K562 (cell line): ENCODE measurements at regions not wholly inside any gene's neighbourhood (a gene's known extent, or its start where the extent isn't known, plus 50 kb on each side); places are given as distances from the start of the nearest gene placed in this dataset.

ENCODE experiments used
- ATAC-seq: fragments of 200-7000 bp; cut with Tn5 transposase; 3 replicates; pipeline ENCODE4 v1.9.1; 2020; ENCODE audit warnings: moderate library complexity
- BruUV-seq: library from RNA; stranded (reverse); fragments of 400-500 nt; replicated peaks from 2 replicates; lab custom pipeline; 2021; lab: Mats Ljungman, UMichigan
- CTCF ChIA-PET: fragments of 300-600 bp; formaldehyde crosslinking; extraction: SDS; loops from one replicate; lab custom pipeline; 2021; ENCODE audit warnings: low intra/inter-chr PET ratio; lab: Yijun Ruan, JAX
- POLR2A ChIA-PET: fragments of 300-600, 350-650 bp; sonication (Branson Sonifier 250); formaldehyde crosslinking; extraction: SDS; loops from one replicate; lab custom pipeline; 2021; ENCODE audit warnings: antibody characterized with exemption, inconsistent platforms; lab: Yijun Ruan, JAX
- DNase-seq, 4 experiments: peaks; one replicate each; pipeline versions ENCODE4 v3.0.0 to v3.0.0-alpha.2; 2011 to 2018; ENCODE audit warnings: low spot score in 3 of 4, mixed read lengths in 3 of 4; ENCODE audit errors: extremely low read depth in 1 of 4
- FAIRE-seq: peaks from 2 replicates; lab custom pipeline; 2011; peaks lifted over from hg19 to GRCh38; lab: Jason Lieb, UNC
- H2AFZ ChIP-seq: 2 replicates; pipeline ENCODE4 v1.6.0; 2011; ENCODE audit warnings: low read depth, low read length, control low read depth, inconsistent platforms
- H3K27ac ChIP-seq: fragments of 200-600 bp; 3 replicates; pipeline ENCODE4 v1.8.0; 2011; ENCODE audit warnings: low read depth, mild to moderate bottlenecking, control low read depth, inconsistent platforms, low read length, moderate library complexity, mixed read lengths; ENCODE audit errors: extremely low read depth
- H3K27me3 ChIP-seq, 2 experiments: fragments of 300-600 bp in 1 of 2; 2 replicates in 1 of 2; 3 replicates in 1 of 2; pipeline versions ENCODE4 v1.6.0 to v1.8.0; 2011; ENCODE audit warnings: inconsistent platforms in 2 of 2, low read length in 2 of 2, mild to moderate bottlenecking in 1 of 2, mixed read lengths in 1 of 2, moderate library complexity in 1 of 2; ENCODE audit not compliant: control insufficient read depth in 2 of 2, insufficient read depth in 2 of 2
- H3K36me3 ChIP-seq: fragments of 300-600 bp; 3 replicates; pipeline ENCODE4 v1.8.0; 2011; ENCODE audit warnings: mild to moderate bottlenecking, low read length, inconsistent platforms; ENCODE audit not compliant: control insufficient read depth, insufficient read depth
- H3K4me1 ChIP-seq, 2 experiments: fragments of 200-600 bp in 1 of 2; replicated peaks in 1 of 2; 2 replicates in 1 of 2; 3 replicates in 1 of 2; pipeline versions ENCODE4 v1.5.1 to v1.8.0; 2011; ENCODE audit warnings: inconsistent platforms in 2 of 2, low read length in 2 of 2, mild to moderate bottlenecking in 1 of 2, mixed read lengths in 1 of 2, moderate library complexity in 1 of 2; ENCODE audit not compliant: control insufficient read depth in 2 of 2, insufficient read depth in 2 of 2
- H3K4me2 ChIP-seq: 2 replicates; pipeline ENCODE4 v1.6.1; 2011; ENCODE audit warnings: low read length, control low read depth, inconsistent platforms, mixed read lengths; ENCODE audit not compliant: insufficient read depth
- H3K4me3 ChIP-seq: fragments of 200-600 bp; sonication (generic), shearing (Covaris generic); 2 replicates; pipeline ENCODE4 v1.5.1; 2016; ENCODE audit warnings: control low read depth, inconsistent platforms
- H3K79me2 ChIP-seq: fragments of 200-600 bp; 3 replicates; pipeline ENCODE4 v1.8.0; 2011; ENCODE audit warnings: low read length, inconsistent platforms; ENCODE audit not compliant: control insufficient read depth, insufficient read depth
- H3K9ac ChIP-seq, 2 experiments: 2 replicates each; pipeline versions ENCODE4 v1.6.0 to v1.6.1; 2011; ENCODE audit warnings: low read depth in 2 of 2, low read length in 2 of 2, control low read depth in 1 of 2, inconsistent platforms in 1 of 2, mild to moderate bottlenecking in 1 of 2, mixed read lengths in 1 of 2; ENCODE audit not compliant: insufficient read depth in 1 of 2
- H3K9me1 ChIP-seq: one replicate; pipeline ENCODE4 v1.6.0; 2011; ENCODE audit warnings: inconsistent platforms, mild to moderate bottlenecking, low read length, moderate library complexity; ENCODE audit not compliant: control insufficient read depth, insufficient read depth
- H3K9me3 ChIP-seq: replicated peaks from 2 replicates; pipeline ENCODE4 v1.5.1; 2011; ENCODE audit warnings: low read depth, low read length, inconsistent platforms; ENCODE audit not compliant: control insufficient read depth, insufficient read depth
- H4K20me1 ChIP-seq: replicated peaks from 2 replicates; pipeline ENCODE4 v1.6.1; 2011; ENCODE audit warnings: low read length, inconsistent platforms, mixed read lengths; ENCODE audit not compliant: control insufficient read depth, insufficient read depth
- ATF1 ChIP-seq, 2 experiments: fragments of 450-650 bp in 1 of 2; IDR thresholded peaks; 2 replicates each; pipeline ENCODE4 v1.6.1; 2016; ENCODE audit warnings: missing compliant biosample characterization in 1 of 2, missing genetic modification characterization in 1 of 2
- FOXM1 ChIP-seq, 2 experiments: fragments of 450-650 bp in 1 of 2; sonication (generic) in 1 of 2; formaldehyde crosslinking in 1 of 2; IDR thresholded peaks; 2 replicates each; pipeline versions ENCODE4 v1.6.1 to v1.9.0; 2017 to 2022; ENCODE audit warnings: low read depth in 2 of 2, mild to moderate bottlenecking in 2 of 2, missing genetic modification reagents in 1 of 2, moderate library complexity in 1 of 2
- NFYB ChIP-seq: IDR thresholded peaks from 2 replicates; pipeline ENCODE4 v1.6.1; 2011; ENCODE audit warnings: mild to moderate bottlenecking, moderate library complexity; ENCODE audit not compliant: insufficient read length; ENCODE audit errors: extremely low read depth
- NUFIP1 ChIP-seq: fragments of 450-650 bp; IDR thresholded peaks from 2 replicates; pipeline ENCODE4 v1.6.1; 2018; ENCODE audit not compliant: partially characterized antibody
- PKNOX1 ChIP-seq: fragments of 450-650 bp; IDR thresholded peaks from 2 replicates; pipeline ENCODE4 v1.6.1; 2016
- POLR2AphosphoS2 ChIP-seq: IDR thresholded peaks from 2 replicates; pipeline ENCODE4 v1.6.1; 2012; ENCODE audit warnings: low read length, improper control_type of control experiment
- RFX7 ChIP-seq: fragments of 250-450 bp; sonication (Bioruptor Pico); IDR thresholded peaks from 2 replicates; pipeline ENCODE4 v1.5.1; 2021; ENCODE audit warnings: mild to moderate bottlenecking
- SMARCB1 ChIP-seq: IDR thresholded peaks from 2 replicates; pipeline ENCODE4 v1.6.1; 2011; ENCODE audit warnings: improper control_type of control experiment, low read depth; ENCODE audit not compliant: insufficient read length
- ZNF354B ChIP-seq: fragments of 250-450 bp; sonication (Bioruptor Pico); IDR thresholded peaks from 2 replicates; pipeline ENCODE4 v1.4.0; 2020
- ZNF77 ChIP-seq: fragments of 250-450 bp; sonication (Bioruptor Pico); IDR thresholded peaks from 2 replicates; pipeline ENCODE4 v1.5.0; 2020
- WGBS: fragments of 100-300 bp; shearing (Covaris generic); methylation state at CpG from one replicate; pipeline ENCODE4 v1.1.6; 2016; ENCODE audit warnings: low coverage, mixed read lengths; ENCODE audit not compliant: insufficient coverage; ENCODE audit errors: missing lambda C conversion rate; 5-methylcytosine and 5-hydroxymethylcytosine counted together
- in situ Hi-C: fragments of 300-500 bp; cut with MboI; formaldehyde crosslinking; loops from 4 replicates; pipeline ENCODE4 v1.15.0; 2018; ENCODE audit warnings: inconsistent platforms, mixed read lengths
- intact Hi-C: fragments of 100-400 bp; cut with micrococcal nuclease; formaldehyde crosslinking; loops from 2 replicates; pipeline ENCODE4 v1.14.2; 2022
- TF ChIP-seq, protein P1 (sequence below): fragments of 200-800 bp; sonication (Bioruptor generic); IDR thresholded peaks from 2 replicates; pipeline ENCODE4 v1.6.1; 2016; ENCODE audit warnings: missing genetic modification characterization, missing compliant biosample characterization

DNA sequence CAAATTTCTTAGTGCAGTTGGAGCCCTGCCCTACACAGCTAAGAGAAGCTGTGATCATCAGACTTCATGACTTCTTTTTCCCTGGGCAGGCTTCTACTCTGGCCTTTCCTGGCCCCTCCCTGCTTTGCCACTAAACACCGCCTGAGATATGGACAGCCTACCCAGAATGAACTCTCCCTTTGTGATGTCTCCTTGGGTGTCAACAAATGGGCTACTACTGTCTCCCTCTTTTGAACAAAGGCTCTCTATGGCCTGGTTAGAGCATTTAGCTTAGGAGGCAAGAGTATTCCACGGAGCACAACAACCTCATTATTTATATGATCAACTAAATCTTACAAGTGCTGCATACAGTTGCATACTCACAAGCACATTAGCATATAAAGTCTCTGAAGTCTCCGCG, 127.6 kb upstream of the HCCS start:
- in situ Hi-C loops, result no loop called here
- intact Hi-C loops, result no loop called here

GRCh38 chrX:10984213-10984612, 126.9 kb upstream of the HCCS start:
- H3K9me1 ChIP-seq, result no peaks in the 10 kb centered on the region
- no peak overlapping the region for H3K27ac ChIP-seq
- ATAC-seq (no peak), DNase-seq (no peak), FAIRE-seq (no peak)
- BruUV-seq, result no TSS peak
- no peaks in the 10 kb centered on the region for H4K20me1 ChIP-seq
- no peak overlapping the region for H2AFZ ChIP-seq
- ChIA-PET CTCF (no interaction called here), POLR2A (no interaction called here)
- H3K36me3 ChIP-seq, result no peaks in the 10 kb centered on the region
- H3K9ac ChIP-seq, result no peak overlapping the region
- no peak overlapping the region for H3K4me3 ChIP-seq
- H3K4me2 ChIP-seq, result no peak overlapping the region
- H3K79me2 ChIP-seq, result no peaks in the 10 kb centered on the region
- H3K9me3 ChIP-seq, result no peaks in the 10 kb centered on the region
- H3K27me3 ChIP-seq, result no peaks in the 10 kb centered on the region; a peak in 1 of 5 replicates
- H3K4me1 ChIP-seq, result no peaks in the 10 kb centered on the region
- intact Hi-C loops, result no loop called here
- WGBS, result 0% methylated on average over 1 of the region's 1 CpG
- in situ Hi-C loops, result no loop called here
- TF ChIP-seq ATF1 (CRISPR knock-in tag; IDR thresholded peaks at IDR 0.05), result no peak
- TF ChIP-seq ATF1 (tag; IDR thresholded peaks at IDR 0.05), result no peak
- no peak for TF ChIP-seq POLR2AphosphoS2
- no peak for TF ChIP-seq NUFIP1
- no peak for TF ChIP-seq SMARCB1
- TF ChIP-seq ZNF354B (CRISPR knock-in tag), result no peak
- no peak for TF ChIP-seq RFX7 (CRISPR knock-in tag)
- TF ChIP-seq, protein P1, sequence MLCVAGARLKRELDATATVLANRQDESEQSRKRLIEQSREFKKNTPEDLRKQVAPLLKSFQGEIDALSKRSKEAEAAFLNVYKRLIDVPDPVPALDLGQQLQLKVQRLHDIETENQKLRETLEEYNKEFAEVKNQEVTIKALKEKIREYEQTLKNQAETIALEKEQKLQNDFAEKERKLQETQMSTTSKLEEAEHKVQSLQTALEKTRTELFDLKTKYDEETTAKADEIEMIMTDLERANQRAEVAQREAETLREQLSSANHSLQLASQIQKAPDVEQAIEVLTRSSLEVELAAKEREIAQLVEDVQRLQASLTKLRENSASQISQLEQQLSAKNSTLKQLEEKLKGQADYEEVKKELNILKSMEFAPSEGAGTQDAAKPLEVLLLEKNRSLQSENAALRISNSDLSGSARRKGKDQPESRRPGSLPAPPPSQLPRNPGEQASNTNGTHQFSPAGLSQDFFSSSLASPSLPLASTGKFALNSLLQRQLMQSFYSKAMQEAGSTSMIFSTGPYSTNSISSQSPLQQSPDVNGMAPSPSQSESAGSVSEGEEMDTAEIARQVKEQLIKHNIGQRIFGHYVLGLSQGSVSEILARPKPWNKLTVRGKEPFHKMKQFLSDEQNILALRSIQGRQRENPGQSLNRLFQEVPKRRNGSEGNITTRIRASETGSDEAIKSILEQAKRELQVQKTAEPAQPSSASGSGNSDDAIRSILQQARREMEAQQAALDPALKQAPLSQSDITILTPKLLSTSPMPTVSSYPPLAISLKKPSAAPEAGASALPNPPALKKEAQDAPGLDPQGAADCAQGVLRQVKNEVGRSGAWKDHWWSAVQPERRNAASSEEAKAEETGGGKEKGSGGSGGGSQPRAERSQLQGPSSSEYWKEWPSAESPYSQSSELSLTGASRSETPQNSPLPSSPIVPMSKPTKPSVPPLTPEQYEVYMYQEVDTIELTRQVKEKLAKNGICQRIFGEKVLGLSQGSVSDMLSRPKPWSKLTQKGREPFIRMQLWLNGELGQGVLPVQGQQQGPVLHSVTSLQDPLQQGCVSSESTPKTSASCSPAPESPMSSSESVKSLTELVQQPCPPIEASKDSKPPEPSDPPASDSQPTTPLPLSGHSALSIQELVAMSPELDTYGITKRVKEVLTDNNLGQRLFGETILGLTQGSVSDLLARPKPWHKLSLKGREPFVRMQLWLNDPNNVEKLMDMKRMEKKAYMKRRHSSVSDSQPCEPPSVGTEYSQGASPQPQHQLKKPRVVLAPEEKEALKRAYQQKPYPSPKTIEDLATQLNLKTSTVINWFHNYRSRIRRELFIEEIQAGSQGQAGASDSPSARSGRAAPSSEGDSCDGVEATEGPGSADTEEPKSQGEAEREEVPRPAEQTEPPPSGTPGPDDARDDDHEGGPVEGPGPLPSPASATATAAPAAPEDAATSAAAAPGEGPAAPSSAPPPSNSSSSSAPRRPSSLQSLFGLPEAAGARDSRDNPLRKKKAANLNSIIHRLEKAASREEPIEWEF (CRISPR knock-in tag), result no peak
- no peak for TF ChIP-seq FOXM1 (IDR thresholded peaks at IDR 0.05; ENCODE audit: low read depth)
- no peak for TF ChIP-seq FOXM1 (CRISPR knock-in tag; IDR thresholded peaks at IDR 0.05; ENCODE audit: low read depth)
- TF ChIP-seq NFYB, result no peak
- no peak for TF ChIP-seq PKNOX1

More for the DNA sequence above, 127.6 kb upstream of the HCCS start:
- no peaks in the 10 kb centered on the region for H3K9me1 ChIP-seq
- CTCF ChIA-PET, result no interaction called here
- TF ChIP-seq ZNF77, result no peak
- H3K4me2 ChIP-seq, result no peak overlapping the region
- BruUV-seq, result no TSS peak
- H3K36me3 ChIP-seq, result no peaks in the 10 kb centered on the region
- no peaks in the 10 kb centered on the region for H3K9me3 ChIP-seq
- no peak overlapping the region for H3K4me3 ChIP-seq
- no peaks in the 10 kb centered on the region for H3K4me1 ChIP-seq
- no peaks in the 10 kb centered on the region; a peak in 1 of 5 replicates for H3K27me3 ChIP-seq
- POLR2A ChIA-PET, result no interaction called here
- no peak overlapping the region for H3K27ac ChIP-seq
- FAIRE-seq (no peak), DNase-seq (no peak), ATAC-seq (no peak)
- H3K9ac ChIP-seq, result no peak overlapping the region
- WGBS, result 48% methylated on average over 3 of the region's 4 CpGs
- no peak overlapping the region for H2AFZ ChIP-seq
- no peaks in the 10 kb centered on the region for H4K20me1 ChIP-seq
- H3K79me2 ChIP-seq, result no peaks in the 10 kb centered on the region
